GM12892 (cell line): ENCODE measurements at regions not wholly inside any gene's neighbourhood (a gene's known extent, or its start where the extent isn't known, plus 50 kb on each side); places are given as distances from the start of the nearest gene placed in this dataset.

ENCODE experiments used
- DNase-seq: peaks from one replicate; pipeline ENCODE4 v3.0.0; 2011; ENCODE audit not compliant: insufficient read length
- FAIRE-seq: peaks from 2 replicates; lab custom pipeline; 2011; peaks lifted over from hg19 to GRCh38; lab: Jason Lieb, UNC
- POLR2A ChIP-seq: IDR thresholded peaks from 2 replicates; pipeline ENCODE4 v1.6.1; 2011; ENCODE audit warnings: low read depth, low read length, control low read depth
- POLR2AphosphoS5 ChIP-seq: IDR thresholded peaks from 2 replicates; pipeline ENCODE4 v1.6.1; 2011; ENCODE audit warnings: low read depth, low read length, control low read depth
- TAF1 ChIP-seq: IDR thresholded peaks from 2 replicates; pipeline ENCODE4 v1.6.1; 2011; ENCODE audit warnings: low read depth, mild to moderate bottlenecking, control low read depth, low read length, borderline replicate concordance

DNA sequence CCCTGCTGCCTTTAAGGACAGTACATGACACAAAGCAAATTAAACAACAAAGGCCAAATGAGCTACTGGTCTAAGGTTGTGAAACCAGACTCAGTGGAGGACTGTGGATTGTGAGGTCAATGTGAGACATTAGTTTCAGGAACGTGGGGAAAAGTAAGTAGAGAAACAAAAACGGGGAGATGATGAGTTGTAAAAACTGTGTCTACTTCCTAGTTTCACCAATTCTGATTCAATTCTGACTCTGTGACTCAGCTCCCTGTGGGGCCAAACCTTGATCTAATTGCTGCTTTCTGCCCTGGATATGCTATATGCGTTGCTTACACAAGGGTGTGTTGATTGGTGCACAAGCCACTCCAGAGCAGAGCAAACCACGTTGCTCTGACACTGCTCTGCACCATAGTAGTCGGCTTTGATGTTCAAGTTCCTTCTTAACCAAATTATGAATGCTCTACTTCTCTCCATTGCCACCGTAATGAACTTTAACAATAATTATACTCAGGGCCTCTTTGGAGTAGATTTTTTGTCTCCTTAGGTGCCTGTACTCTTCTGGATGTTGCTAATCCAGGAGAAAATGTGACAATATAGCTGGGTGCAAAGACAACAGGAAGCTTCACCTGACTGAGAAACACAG is 1640.1 kb upstream of the CELF4 start:
- TF ChIP-seq POLR2A: no peak
- no peak for TF ChIP-seq TAF1
- TF ChIP-seq POLR2AphosphoS5: no peak
- DNase-seq: no peak
- FAIRE-seq: no peak

DNA sequence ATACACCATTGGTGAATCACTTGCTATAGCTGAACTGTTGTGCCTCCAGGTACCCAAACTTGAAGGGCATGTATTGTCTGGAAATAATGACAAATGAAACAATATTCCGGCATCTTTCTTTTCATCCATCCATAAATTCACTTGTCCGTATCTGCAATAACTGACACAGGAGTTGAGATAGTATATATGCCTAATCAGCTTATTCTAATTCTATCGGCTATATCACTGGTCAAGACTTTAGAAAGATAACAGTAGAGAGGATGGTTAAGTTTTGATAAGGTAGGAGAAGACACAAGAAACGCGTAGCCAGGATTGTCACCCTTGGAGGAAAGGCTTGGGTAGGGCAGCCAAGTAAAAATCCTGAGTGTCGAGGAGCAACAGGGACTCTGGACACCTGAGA is 1634.6 kb upstream of the CELF4 start:
- TF ChIP-seq POLR2A (no peak), POLR2AphosphoS5 (no peak), TAF1 (no peak)
- FAIRE-seq (no peak), DNase-seq (no peak)

DNA sequence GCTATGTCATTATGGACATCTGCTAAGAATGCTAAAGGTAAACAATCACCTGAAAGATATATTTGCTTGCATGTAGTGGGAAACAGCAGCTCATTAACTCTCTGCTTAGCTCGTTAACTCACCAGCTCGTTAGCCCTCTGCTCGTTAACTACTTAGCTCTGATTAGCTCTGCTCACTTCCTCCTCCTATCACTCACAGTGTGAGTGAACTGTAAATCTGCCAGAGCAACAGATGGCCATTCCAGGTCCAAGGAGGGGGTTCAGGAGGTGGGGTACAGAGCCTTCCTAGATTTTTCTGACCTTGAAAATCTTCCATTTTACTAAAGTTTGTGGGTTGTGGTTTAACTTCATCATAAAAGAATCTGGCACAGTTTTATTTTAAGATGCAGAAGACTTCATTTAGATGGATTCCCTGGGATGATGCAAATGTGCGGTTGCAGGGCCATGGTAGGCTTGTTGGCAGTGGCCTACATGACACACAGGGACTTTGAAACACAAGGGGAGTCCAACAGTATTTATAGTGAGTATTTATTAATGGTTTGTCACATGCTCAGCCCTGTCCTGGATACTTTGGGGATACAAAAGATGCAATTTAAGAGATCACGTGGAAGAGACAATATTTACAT is 1633.7 kb upstream of the CELF4 start:
- no peak for FAIRE-seq
- TF ChIP-seq POLR2A: no peak
- no peak for TF ChIP-seq POLR2AphosphoS5
- no peak for TF ChIP-seq TAF1
- DNase-seq: no peak

DNA sequence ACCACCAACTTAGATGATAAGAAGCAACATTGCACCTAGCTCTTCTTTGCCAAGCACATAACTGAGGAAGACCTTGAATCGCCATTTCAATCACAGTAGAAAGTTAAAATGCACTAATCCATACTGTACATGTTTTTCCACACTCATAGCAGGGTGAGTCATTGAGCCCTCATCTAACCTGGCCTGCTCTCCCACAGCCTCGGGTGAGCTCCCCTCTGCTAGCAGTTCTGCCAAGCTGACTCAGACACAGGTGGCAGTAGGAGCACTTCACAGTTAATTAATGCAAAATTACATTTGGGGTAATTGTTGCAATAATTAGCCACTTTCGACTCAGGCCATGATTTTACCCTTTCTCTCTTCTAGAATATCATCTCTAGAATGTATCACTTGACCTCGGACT is 1632.8 kb upstream of the CELF4 start:
- no peak for FAIRE-seq

DNA sequence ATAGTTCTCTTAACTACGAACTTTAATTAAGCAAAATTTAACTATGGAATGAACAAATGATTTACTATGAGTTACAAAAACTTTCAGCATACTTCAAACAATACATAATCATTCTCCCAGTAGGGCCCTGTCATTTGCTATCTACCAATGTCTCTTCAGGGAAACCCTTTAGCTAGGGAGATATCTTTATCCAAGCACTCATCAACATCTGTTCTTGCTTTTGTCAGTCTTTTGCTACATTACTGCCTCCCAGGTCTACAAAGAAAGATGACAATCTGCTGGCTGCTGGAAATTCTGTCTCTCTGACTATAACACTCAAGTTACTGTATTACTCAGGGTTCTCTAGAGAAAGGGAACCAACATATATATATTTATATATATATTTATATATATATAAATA is 1626.3 kb upstream of the CELF4 start:
- TF ChIP-seq POLR2A: no peak
- no peak for TF ChIP-seq TAF1
- TF ChIP-seq POLR2AphosphoS5: no peak
- DNase-seq (no peak), FAIRE-seq (no peak)

More for the DNA sequence above, 1632.8 kb upstream of the CELF4 start:
- DNase-seq: no peak
- TF ChIP-seq TAF1 (no peak), POLR2AphosphoS5 (no peak), POLR2A (no peak)

DNA sequence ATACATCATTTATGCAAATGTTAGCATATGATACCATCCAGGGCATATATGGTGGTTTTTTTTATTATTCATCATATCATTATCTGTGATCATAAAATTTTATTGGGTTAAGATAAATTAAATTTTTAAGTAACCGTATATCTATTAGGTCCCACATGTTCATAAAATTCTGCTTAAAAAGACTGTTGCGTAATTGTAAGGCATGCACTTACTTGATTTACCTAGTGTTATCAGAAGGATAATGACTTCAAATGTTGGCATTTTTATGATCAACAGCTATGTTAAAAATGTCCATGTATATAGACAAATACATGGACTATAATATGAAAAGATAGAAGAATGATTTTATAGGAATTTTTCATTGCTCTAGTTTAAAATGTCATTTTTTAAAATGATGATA is 1625.5 kb upstream of the CELF4 start:
- FAIRE-seq (no peak), DNase-seq (no peak)
- TF ChIP-seq TAF1 (no peak), POLR2AphosphoS5 (no peak), POLR2A (no peak)

DNA sequence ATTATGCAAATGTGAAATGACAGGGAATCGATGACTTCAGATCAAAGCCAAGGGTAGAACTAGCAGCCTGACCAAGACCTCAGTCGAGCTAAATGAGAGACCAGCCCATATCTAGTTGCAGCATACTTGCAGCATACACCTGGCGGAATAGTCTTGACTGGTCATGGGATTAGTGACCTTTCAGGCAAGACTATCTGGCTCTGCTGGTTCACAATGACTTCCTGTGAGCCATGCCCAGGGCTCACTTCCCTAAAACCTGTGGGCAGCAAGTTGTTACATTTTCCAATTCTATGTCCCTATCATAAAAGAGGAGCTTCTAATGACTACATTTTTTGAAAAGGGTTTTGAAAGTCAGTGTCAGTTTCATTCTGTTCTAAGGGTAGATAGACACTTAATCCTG is 1624.9 kb upstream of the CELF4 start:
- TF ChIP-seq POLR2AphosphoS5 (no peak), POLR2A (no peak), TAF1 (no peak)
- FAIRE-seq (no peak), DNase-seq (no peak)

DNA sequence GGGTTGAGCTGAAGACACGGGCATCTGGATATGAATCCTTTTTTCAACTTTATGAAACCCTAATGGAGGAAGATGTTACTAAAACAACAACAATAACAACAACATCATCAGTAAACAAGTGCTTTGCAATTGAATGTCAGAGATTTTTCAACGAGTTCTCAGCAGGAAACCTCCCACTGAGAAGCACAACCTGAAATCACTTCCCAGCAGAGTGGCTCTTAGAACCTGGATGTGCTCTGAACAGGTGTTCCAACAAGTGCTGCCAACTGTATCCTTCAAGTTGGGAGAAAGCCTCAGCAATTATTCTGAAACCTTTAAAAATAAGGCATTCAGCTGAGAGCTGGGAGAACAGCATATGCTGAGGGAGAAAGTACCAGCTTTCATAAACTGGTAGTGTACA is 1622.7 kb upstream of the CELF4 start:
- DNase-seq (no peak), FAIRE-seq (no peak)
- TF ChIP-seq POLR2AphosphoS5 (no peak), POLR2A (no peak), TAF1 (no peak)

DNA sequence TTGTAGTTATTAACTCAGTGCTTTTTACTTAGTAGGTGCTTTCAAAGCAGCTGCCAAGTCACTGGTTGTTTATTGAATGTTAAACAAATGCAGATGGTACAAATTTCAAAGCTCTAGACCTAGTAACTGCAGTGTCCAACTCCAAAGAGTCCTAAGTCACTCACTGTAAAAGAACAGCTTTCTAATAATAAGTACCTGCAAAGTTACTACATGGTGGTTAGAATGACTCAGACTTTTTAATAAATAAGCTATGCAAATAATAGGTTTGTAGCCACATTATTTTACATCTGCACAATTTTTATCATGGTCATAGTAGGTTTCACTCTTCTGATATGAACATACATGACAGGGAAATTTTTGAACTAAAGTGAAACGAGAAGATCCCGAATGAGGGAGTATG is 1620.4 kb upstream of the CELF4 start:
- no peak for FAIRE-seq
- no peak for DNase-seq
- TF ChIP-seq POLR2A (no peak), POLR2AphosphoS5 (no peak), TAF1 (no peak)

DNA sequence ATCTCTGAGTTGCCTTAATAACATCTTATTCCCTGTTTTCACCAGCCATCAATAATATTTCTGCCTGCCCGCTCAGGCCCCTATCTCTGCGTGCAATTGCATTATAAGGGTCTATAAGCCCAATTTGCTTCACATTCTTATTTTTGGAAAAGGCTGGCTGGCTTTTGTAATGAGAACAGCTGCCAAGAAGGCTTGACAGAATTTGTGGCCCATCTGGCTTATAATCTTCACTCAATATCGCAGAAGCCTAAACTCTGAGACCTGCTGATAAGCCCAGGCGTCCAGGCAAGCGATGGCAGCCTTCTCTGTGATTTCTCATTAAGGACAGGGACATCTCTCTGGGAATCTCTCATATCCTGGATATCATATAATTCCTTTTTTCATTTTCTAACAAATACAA is 1618.6 kb upstream of the CELF4 start:
- TF ChIP-seq POLR2AphosphoS5 (no peak), TAF1 (no peak), POLR2A (no peak)
- no peak for FAIRE-seq
- no peak for DNase-seq

DNA sequence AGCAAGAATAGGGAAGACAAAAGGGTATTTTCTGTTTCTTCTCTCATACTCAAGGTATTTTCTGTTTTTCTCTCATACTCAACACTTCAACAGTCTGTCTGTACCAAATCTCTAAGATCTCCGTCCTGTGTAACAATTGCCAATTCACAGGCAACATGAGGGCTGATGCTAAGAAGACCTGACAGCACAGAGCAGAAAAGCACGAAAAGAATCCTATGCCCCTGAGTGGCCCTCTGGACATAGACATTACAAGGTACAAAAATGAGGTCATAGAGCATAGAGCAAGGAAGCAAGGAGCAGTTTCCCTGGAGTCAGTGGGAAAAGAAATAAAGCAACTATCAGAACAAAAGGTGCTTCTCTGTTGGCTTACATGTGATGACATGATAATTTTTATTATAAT is 1612.6 kb upstream of the CELF4 start:
- no peak for TF ChIP-seq POLR2AphosphoS5
- TF ChIP-seq TAF1: no peak
- no peak for TF ChIP-seq POLR2A
- no peak for FAIRE-seq
- no peak for DNase-seq

DNA sequence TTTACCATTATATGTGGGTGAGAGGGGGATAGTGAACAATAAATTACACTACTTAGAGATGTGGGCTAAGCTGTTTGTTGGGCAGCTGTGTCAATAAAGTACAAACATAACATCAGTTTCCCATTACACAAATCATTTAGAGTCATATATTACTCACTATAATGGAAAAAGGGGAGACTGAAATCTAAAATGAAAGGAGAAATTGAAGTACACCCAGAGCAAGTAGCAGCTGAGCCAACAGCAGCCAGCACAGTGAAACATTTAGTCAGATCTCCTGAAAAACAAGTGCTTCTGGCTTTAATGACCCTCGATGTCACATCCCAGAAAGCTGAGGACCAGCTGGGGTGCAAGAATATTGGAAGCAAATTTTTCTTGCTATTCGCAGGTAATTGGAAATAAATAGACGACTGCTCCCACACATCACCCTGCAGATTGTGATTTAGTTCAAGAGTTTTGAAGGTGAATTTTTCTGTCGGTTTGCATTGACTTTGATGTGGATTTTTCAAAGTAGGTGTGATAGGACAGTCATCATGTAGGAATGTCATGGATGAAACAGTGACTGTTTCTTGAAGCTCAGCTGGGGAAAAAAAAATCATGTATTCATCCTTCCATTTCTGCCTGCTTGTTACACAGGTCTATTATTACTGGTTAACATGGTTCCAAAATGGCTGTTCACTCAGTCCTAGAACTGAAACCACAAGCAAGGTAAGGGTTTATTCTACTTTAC is 1607.3 kb upstream of the CELF4 start:
- FAIRE-seq (no peak), DNase-seq (no peak)
- TF ChIP-seq TAF1 (no peak), POLR2A (no peak), POLR2AphosphoS5 (no peak)
